Smooth muscle cell of the brain vasculature (primary cell): ENCODE measurements at regions not wholly inside any gene's neighbourhood (a gene's known extent, or its start where the extent isn't known, plus 50 kb on each side); places are given as distances from the start of the nearest gene placed in this dataset.

ENCODE experiments used
- DNase-seq: peaks from one replicate; pipeline ENCODE4 v3.0.0-alpha.2; 2012; ENCODE audit warnings: low read depth, low spot score

- DNase-seq, result no peak
These were observed 86.4 kb downstream of the FOXL1 start for GRCh38 chr16:86664522-86665318.

GRCh38 chr16:86665319-86665675 lies 86.9 kb downstream of the FOXL1 start:
- no peak for DNase-seq

GRCh38 chr16:86665929-86666328 lies 87.6 kb downstream of the FOXL1 start:
- DNase-seq, result no peak

GRCh38 chr16:86667035-86667434 lies 88.7 kb downstream of the FOXL1 start:
- DNase-seq, result no peak

DNA sequence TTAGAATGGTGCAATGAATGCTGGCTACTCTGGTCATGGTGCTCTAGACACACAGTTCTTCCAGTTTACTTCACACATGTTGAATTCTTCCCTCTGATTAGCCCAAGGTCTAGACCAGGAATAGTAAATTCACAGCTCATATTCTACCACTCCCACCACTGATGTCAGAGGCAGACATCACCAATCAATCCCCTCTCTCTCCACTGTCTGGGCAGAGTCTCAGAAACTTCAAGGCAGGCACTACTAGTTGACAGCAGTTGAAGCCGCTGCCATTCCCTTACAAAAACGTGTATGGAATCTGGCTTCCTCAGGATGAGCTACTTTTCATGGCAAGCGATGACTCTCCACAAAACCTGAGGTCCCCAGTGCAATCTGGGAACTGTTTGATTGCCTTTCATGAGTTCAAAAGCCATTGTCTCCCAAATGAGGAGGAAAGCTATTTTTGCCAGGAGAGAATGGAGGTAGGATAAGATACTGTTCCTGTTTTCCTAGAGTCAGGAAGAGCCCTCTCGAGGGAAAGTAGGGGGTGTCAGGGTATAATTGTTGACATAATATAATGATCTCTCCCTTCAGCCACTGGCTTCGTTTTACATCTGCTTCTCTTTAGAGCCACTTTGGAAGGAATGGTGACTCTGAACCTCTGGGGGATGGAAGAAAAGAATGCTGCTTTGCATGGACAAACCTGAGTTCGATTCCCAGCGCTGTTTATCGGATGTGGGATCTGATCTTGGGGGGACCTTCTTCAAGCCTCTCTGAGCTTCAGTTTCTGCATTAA lies 90.0 kb downstream of the FOXL1 start:
- no peak for DNase-seq

DNA sequence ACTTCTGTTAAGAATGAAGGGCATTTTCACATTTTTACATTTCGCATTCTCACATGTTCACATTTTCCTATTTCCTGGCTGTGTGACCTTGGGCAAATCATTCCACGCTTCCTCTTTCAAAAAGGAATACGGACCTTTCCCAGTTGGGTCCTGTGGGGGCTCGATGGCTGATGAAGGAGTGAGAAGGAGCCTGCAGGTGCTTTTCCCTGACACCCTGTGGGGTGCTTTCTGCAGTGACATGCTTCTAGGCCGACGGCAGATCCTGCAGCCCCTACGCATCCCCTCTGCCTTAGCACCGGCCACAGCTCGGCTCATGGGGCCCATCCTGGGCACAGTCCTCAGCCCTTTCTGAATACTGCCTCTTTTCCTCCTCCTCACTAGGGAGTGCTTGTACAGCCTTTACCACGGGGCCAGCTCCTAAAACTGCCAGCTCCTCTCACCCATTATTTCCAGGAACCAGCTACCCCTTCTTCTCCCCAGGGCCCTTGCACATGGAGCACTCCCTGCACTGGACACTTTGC lies 91.0 kb downstream of the FOXL1 start:
- DNase-seq, result no peak

DNA sequence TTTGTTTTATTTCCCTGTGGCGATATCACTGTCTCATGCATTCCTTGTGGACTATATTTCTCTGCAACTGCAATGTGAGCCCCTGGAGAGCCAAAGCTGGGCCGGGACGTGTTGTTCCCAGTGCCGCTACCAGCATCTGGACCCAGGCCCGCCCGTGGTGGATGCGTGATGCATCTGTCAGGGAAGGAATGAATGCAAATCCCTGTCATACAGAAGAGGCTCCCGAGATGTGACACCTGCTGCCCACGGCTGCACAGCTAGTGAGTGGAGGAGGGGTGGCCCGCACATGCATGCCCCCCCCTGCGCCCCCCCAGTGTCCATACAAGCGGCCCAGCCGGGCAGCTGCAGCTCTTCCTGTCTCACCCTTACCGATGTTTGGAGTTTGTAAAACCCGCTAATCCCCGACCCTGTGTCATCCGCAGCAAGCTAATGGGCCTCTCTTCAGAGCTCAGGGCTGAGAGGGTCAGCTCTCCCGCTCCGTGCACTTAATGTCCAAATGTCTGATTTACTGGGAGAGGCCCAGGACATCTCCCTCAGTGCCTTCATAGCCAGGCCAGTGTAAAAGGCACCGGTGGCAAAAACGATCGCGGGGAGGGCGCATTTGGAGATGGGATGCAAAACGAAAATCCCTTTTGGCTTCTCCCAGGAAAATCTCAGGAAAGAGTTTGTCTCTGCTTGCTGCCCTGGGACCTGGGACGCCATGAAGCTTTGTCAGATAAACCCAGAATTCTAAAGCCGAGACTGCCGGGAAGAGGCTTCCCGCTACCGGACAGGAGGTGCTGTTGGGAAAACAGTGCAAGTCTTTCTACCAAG lies 91.8 kb downstream of the FOXL1 start:
- DNase-seq, result no peak

- no peak for DNase-seq
These were observed 92.4 kb downstream of the FOXL1 start for GRCh38 chr16:86670750-86671234.

DNA sequence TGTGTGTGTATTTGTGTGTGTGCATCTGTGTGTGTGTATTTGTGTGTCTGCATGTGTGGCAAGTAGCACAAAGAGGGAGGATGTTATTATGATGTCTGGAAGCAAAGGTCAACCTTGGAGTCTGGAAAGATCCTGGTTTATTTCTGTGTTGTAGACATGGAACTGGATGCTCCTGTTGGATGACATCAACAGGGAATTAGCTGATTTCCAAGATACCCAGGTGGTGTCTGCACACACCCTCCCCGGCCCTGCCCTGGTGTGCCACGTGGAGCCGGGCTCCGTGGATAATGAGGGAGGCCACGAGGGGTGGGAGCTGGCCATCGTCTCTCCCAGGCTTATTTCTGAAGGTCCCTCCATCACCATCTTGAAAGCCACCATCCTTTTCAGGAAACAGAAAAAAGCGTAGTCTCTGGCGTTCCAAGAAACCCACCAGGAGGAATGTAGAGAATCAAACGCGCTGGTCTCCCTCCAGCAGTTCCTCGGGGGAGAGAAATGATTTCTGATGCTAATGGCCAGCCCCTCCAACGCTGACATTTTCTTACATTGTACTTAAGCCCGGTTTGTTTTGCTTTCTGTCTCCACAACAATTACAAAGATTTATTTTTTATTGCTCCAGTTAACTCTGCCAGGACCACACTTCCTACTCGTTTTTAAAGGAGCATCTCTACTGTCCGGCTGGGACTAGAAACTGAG lies 93.3 kb downstream of the FOXL1 start:
- DNase-seq, result no peak

GRCh38 chr16:86672179-86672863 lies 94.0 kb downstream of the FOXL1 start:
- DNase-seq, result peak; percentile 73

DNA sequence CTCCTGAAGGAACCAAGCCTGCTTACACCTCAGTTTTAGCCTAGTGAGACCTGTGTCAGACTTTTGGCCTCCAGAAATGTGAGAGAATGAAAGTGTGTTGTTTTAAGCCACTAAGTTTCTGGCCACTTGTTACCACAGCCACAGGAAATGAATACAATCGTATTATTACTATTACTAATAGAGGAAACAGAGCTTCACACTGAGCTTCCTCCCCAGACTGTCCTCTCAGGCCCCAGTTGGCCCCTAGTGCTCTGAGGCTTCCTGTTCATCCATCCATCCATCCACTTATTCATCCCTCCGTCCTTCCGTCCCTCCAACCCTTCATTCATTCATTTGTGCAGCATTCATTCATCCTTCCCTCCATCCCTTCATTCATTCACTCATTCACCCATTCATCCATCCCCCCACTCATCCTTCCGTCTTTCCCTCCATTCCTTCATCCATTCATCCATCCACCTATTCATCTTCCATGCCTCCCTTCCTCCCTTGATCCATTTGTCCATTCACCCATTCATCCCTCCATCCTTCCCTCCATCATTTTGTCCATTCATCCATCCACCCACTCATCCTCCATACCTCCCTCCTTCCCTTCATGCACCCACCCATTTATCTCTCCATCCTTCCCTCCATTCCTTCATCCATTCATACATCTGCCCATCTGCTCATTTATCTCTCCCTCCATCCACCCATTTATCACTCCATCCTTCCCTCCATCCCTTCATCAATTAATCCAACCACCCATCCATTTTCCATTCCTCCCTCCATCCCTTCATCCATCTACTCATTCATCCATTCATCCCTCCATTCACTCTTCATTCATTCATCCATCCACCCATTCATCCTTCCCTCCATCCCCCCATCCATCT lies 95.0 kb downstream of the FOXL1 start:
- DNase-seq, result no peak

GRCh38 chr16:86673956-86674453 lies 95.7 kb downstream of the FOXL1 start:
- no peak for DNase-seq

DNA sequence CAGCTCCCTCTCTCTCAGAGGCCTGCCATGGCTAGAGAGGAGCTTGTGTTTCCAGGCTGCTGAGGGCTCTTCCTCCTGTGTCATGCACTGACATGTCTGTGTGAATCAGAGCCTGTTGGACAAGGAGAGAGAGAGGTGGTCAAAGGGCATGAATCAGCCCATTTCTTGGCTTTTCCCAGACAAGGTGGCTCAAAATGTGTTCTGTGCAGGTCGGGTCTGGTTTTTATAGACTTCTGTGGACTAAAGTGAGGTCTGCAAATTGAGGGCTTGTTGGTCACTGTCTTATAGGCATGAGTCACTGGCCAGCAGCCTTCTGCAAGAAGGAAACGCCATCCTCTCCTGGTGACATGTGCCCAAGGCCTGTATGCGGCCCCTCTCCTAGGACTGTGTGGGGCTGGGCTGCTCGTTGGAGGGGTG lies 97.9 kb downstream of the FOXL1 start:
- no peak for DNase-seq

DNA sequence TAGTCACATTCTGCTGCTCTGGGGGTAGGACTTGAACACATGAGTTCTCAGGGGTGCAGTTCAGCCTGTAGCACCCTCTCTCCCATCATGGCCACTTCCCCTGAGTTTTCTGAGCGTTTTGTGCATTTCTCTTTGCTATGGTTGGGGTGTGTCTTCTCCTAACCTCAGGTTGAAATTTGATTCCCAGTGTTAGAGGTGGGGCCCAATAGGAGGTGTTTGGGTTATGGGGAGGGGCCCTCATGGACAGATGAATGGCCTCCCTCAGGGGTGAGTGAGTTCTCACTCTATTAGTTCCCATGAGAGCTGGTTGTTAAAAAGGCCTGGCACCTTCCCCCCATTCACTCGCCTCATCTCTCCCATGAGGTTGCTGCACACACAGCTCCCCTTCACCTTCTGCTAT lies 101.1 kb downstream of the FOXL1 start:
- no peak for DNase-seq

DNA sequence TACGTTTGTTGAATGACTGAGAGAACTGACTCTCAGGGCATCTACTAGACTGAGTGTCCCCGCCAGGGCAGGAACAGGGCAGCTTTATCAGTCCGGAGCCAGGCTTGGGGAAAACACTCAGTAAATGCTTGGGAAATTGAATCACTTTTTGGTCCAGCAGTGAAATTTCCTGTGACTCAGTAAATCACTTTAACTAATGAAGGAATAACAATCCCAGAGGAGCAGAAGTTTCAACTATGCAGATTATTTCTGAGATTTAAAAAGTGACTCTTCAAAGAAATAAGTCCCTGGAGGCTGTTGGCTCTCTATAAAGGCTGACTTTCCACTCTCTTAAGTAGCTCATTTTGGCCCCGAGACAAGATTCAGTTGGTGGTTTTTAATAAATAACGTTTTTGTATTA lies 101.8 kb downstream of the FOXL1 start:
- no peak for DNase-seq

DNA sequence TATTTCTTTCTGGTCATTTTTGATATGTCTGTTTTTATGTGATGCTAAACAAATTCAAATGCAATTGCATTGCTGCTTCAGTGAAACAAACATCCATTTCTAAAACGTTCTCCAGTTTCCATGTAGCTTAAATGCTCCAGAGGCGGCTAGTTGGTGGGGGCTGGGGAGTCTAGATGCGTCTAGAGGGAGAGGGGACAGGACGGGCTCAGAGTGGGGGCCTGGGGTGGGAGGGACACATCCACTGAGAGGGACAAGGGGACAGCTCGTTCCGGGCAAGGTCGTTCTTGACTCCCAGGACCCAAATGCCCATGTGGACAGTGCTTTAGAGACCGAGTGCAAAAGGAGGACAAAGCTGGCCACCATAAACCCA lies 102.3 kb downstream of the FOXL1 start:
- DNase-seq, result no peak

- no peak for DNase-seq
These were observed 102.8 kb downstream of the FOXL1 start for GRCh38 chr16:86681031-86681756.

GRCh38 chr16:86681757-86682106 lies 103.4 kb downstream of the FOXL1 start:
- no peak for DNase-seq
